SH-SY5Y (cell line): ENCODE measurements at regions not wholly inside any gene's neighbourhood (a gene's known extent, or its start where the extent isn't known, plus 50 kb on each side); places are given as distances from the start of the nearest gene placed in this dataset.

ENCODE experiments used
- GATA2 ChIP-seq: IDR thresholded peaks from 2 replicates; pipeline ENCODE4 v1.6.1; 2011; ENCODE audit warnings: mild to moderate bottlenecking, low read depth, low read length
- GATA3 ChIP-seq: IDR thresholded peaks from 2 replicates; pipeline ENCODE4 v1.6.1; 2011; ENCODE audit warnings: low read depth, mild to moderate bottlenecking, low read length, moderate library complexity

DNA sequence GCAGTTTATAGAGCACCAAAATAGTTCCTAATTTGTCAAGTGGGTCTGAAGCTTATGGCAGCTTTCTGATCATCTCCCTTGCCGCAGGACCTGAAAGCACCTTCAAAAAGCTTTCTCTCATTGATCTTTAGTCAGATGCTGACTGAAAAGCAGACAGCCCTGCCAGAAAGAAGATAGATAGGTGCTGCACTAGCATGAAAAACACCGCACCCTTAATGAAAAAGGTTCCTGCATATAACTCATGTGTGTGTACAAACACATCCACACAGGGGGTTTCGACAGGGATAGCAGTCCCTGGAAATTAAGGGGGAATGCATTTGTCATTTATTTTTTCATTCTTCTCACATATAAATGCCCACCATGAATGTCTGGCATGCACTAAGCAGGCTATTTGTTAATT, 361.7 kb upstream of the SNX7 start:
- TF ChIP-seq GATA2 (no peak), GATA3 (no peak)
